A673 (cell line): ENCODE measurements at regions not wholly inside any gene's neighbourhood (a gene's known extent, or its start where the extent isn't known, plus 50 kb on each side); places are given as distances from the start of the nearest gene placed in this dataset.

ENCODE experiments used
- BruUV-seq: library from RNA; stranded (reverse); fragments of 400-500 nt; replicated peaks from 2 replicates; lab custom pipeline; 2021; lab: Mats Ljungman, UMichigan
- CTCF ChIA-PET: fragments of 300-600 bp; sonication (Branson Sonifier 250); formaldehyde crosslinking; loops from one replicate; lab custom pipeline; 2022; ENCODE audit warnings: antibody characterized with exemption; lab: Charles Lee
- POLR2A ChIA-PET: fragments of 300-600 bp; sonication (Branson Sonifier 250); formaldehyde crosslinking; loops from one replicate; lab custom pipeline; 2022; ENCODE audit warnings: antibody characterized with exemption; ENCODE audit not compliant: low non-redundant PET; lab: Charles Lee
- DNase-seq: peaks from one replicate; pipeline ENCODE4 v3.0.0-alpha.2; 2015; ENCODE audit warnings: low spot score
- H3K27ac ChIP-seq: fragments of 200-600 bp; sonication (generic); 2 replicates; pipeline ENCODE4 v1.5.1; 2016; ENCODE audit warnings: mixed run types, low read depth, mild to moderate bottlenecking, mixed read lengths, antibody characterized with exemption, low read length; ENCODE audit not compliant: poor library complexity, severe bottlenecking
- H3K27me3 ChIP-seq: fragments of 200-600 bp; sonication (generic); replicated peaks from 2 replicates; pipeline ENCODE4 v1.6.1; 2017; ENCODE audit warnings: mixed run types, low read depth, mild to moderate bottlenecking, mixed read lengths, antibody characterized with exemption, low read length; ENCODE audit not compliant: insufficient read depth, poor library complexity
- H3K36me3 ChIP-seq: fragments of 200-600 bp; sonication (generic); 2 replicates; pipeline ENCODE4 v1.6.1; 2016; ENCODE audit warnings: mixed run types, mild to moderate bottlenecking, mixed read lengths, antibody characterized with exemption, low read length; ENCODE audit not compliant: insufficient read depth, poor library complexity, severe bottlenecking
- H3K4me1 ChIP-seq: fragments of 200-600 bp; sonication (generic); 2 replicates; pipeline ENCODE4 v1.6.1; 2017; ENCODE audit warnings: mixed run types, mild to moderate bottlenecking, mixed read lengths, antibody characterized with exemption, low read length; ENCODE audit not compliant: insufficient read depth, poor library complexity, severe bottlenecking
- H3K4me3 ChIP-seq: fragments of 200-600 bp; sonication (generic); 2 replicates; pipeline ENCODE4 v1.5.1; 2016; ENCODE audit warnings: low read depth, mixed run types, mild to moderate bottlenecking, mixed read lengths, low read length; ENCODE audit not compliant: poor library complexity, severe bottlenecking
- H3K9me3 ChIP-seq: fragments of 200-600 bp; sonication (generic); 2 replicates; pipeline ENCODE4 v1.6.1; 2016; ENCODE audit warnings: mixed run types, low read depth, mild to moderate bottlenecking, mixed read lengths, antibody characterized with exemption, low read length; ENCODE audit not compliant: poor library complexity, severe bottlenecking
- CTCF ChIP-seq: fragments of 300-800, 200-600 bp; sonication (generic); conservative IDR thresholded peaks from 2 replicates; pipeline ENCODE4 v1.5.1; 2017; ENCODE audit warnings: low read depth, mild to moderate bottlenecking, antibody characterized with exemption, low read length, moderate library complexity, mixed read lengths
- EZH2 ChIP-seq: fragments of 200-600 bp; sonication (generic); IDR thresholded peaks from 2 replicates; pipeline ENCODE4 v1.6.1; 2017; ENCODE audit warnings: borderline replicate concordance, low read depth, mild to moderate bottlenecking, mixed read lengths, antibody characterized with exemption, low read length; ENCODE audit not compliant: poor library complexity, severe bottlenecking
- intact Hi-C: fragments of 100-400 bp; cut with micrococcal nuclease; formaldehyde crosslinking; loops from one replicate; pipeline ENCODE4 v1.10.0; 2022; ENCODE audit not compliant: unreplicated experiment

- no peak for TF ChIP-seq CTCF
- TF ChIP-seq EZH2, result no peak
- CTCF ChIA-PET, result no interaction called here
- intact Hi-C loops, result no loop called here
- POLR2A ChIA-PET, result no interaction called here
- Histone ChIP-seq H3K4me1 (no peaks in the 10 kb centered on the region), H3K9me3 (no peaks in the 10 kb centered on the region), H3K27ac (no peak overlapping the region), H3K4me3 (no peak overlapping the region), H3K27me3 (peaks cover 62% of the 10 kb centered on the region), H3K36me3 (no peaks in the 10 kb centered on the region)
- BruUV-seq, result no TSS peak
- DNase-seq, result no peak
Observed at GRCh38 chr1:5494518-5494917, 497.7 kb downstream of the NPHP4 start.

- ChIA-PET CTCF (no interaction called here), POLR2A (no interaction called here)
- no peak for TF ChIP-seq EZH2
- no peak for TF ChIP-seq CTCF
- DNase-seq, result no peak
- BruUV-seq, result no TSS peak
- peaks cover 62% of the 10 kb centered on the region for H3K27me3 ChIP-seq
- no peak overlapping the region for H3K27ac ChIP-seq
- intact Hi-C loops, result no loop called here
- H3K36me3 ChIP-seq, result no peaks in the 10 kb centered on the region
- H3K4me1 ChIP-seq, result no peaks in the 10 kb centered on the region
- H3K9me3 ChIP-seq, result no peaks in the 10 kb centered on the region
- no peak overlapping the region for H3K4me3 ChIP-seq
Observed at GRCh38 chr1:5493851-5494311, 498.3 kb downstream of the NPHP4 start.

GRCh38 chr1:5493275-5493674 is 498.9 kb downstream of the NPHP4 start:
- Histone ChIP-seq H3K9me3 (no peaks in the 10 kb centered on the region), H3K27me3 (peaks cover 62% of the 10 kb centered on the region), H3K27ac (no peak overlapping the region), H3K4me1 (no peaks in the 10 kb centered on the region), H3K36me3 (no peaks in the 10 kb centered on the region), H3K4me3 (no peak overlapping the region)
- POLR2A ChIA-PET, result no interaction called here
- TF ChIP-seq CTCF (no peak), EZH2 (no peak)
- intact Hi-C loops, result no loop called here
- no TSS peak for BruUV-seq
- DNase-seq, result no peak
- CTCF ChIA-PET, result no interaction called here
